ENCODE measurements at regions not wholly inside any gene's neighbourhood (a gene's known extent, or its start where the extent isn't known, plus 50 kb on each side); places are given as distances from the start of the nearest gene placed in this dataset.
"Not testable (repeated sequence)": the region's sequence is repeated elsewhere in the genome, so short reads cannot be mapped to it uniquely, and the experiment has no call there.

GRCh38 chr7:142642316-142642715, 107.0 kb upstream of the PRSS1 start:
- no peak for DNase-seq (ENCODE audit: low read depth in 1 of 2, low spot score in 1 of 2)
- H3K27ac ChIP-seq (replicated peaks): no peak overlapping the region
- peaks cover 11% of the 10 kb centered on the region for H3K27me3 ChIP-seq (ENCODE audit: insufficient read depth, poor library complexity, severe bottlenecking)
- TF ChIP-seq SPI1 (IDR thresholded peaks at IDR 0.05; ENCODE audit: borderline replicate concordance, low read depth) (peak; percentile 34; the same call in 1 of the 2 replicates), POLR2AphosphoS5 (IDR thresholded peaks at IDR 0.05; ENCODE audit: low read depth) (no peak)
- no peak overlapping the region for H3K4me3 ChIP-seq (replicated peaks; ENCODE audit: insufficient read depth, low read length)

- peaks cover 11% of the 10 kb centered on the region for H3K27me3 ChIP-seq (ENCODE audit: insufficient read depth, poor library complexity, severe bottlenecking)
- H3K27ac ChIP-seq (replicated peaks); H3K4me3 ChIP-seq (replicated peaks; ENCODE audit: insufficient read depth, low read length); DNase-seq (ENCODE audit: low read depth in 1 of 2, low spot score in 1 of 2): not testable (repeated sequence)
Observed at GRCh38 chr7:142641252-142641651, 108.0 kb upstream of the PRSS1 start.

- Histone ChIP-seq H3K27me3 (ENCODE audit: insufficient read depth, poor library complexity, severe bottlenecking) (no peaks in the 10 kb centered on the region), H3K27ac (replicated peaks) (no peak overlapping the region), H3K4me3 (replicated peaks; ENCODE audit: insufficient read depth, low read length) (no peak overlapping the region)
- no peak for DNase-seq (ENCODE audit: low read depth in 1 of 2, low spot score in 1 of 2)
- TF ChIP-seq POLR2AphosphoS5 (IDR thresholded peaks at IDR 0.05; ENCODE audit: low read depth): no peak
- TF ChIP-seq, protein P1, sequence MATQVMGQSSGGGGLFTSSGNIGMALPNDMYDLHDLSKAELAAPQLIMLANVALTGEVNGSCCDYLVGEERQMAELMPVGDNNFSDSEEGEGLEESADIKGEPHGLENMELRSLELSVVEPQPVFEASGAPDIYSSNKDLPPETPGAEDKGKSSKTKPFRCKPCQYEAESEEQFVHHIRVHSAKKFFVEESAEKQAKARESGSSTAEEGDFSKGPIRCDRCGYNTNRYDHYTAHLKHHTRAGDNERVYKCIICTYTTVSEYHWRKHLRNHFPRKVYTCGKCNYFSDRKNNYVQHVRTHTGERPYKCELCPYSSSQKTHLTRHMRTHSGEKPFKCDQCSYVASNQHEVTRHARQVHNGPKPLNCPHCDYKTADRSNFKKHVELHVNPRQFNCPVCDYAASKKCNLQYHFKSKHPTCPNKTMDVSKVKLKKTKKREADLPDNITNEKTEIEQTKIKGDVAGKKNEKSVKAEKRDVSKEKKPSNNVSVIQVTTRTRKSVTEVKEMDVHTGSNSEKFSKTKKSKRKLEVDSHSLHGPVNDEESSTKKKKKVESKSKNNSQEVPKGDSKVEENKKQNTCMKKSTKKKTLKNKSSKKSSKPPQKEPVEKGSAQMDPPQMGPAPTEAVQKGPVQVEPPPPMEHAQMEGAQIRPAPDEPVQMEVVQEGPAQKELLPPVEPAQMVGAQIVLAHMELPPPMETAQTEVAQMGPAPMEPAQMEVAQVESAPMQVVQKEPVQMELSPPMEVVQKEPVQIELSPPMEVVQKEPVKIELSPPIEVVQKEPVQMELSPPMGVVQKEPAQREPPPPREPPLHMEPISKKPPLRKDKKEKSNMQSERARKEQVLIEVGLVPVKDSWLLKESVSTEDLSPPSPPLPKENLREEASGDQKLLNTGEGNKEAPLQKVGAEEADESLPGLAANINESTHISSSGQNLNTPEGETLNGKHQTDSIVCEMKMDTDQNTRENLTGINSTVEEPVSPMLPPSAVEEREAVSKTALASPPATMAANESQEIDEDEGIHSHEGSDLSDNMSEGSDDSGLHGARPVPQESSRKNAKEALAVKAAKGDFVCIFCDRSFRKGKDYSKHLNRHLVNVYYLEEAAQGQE (IDR thresholded peaks at IDR 0.05; ENCODE audit: insufficient replicate concordance, low read depth): no peak
- TF ChIP-seq SPI1 (IDR thresholded peaks at IDR 0.05; ENCODE audit: borderline replicate concordance, low read depth): no peak
- TF ChIP-seq GABPA (IDR thresholded peaks at IDR 0.05; ENCODE audit: low read depth): no peak
Observed at GRCh38 chr7:142638581-142638980, 110.7 kb upstream of the PRSS1 start.

DNA sequence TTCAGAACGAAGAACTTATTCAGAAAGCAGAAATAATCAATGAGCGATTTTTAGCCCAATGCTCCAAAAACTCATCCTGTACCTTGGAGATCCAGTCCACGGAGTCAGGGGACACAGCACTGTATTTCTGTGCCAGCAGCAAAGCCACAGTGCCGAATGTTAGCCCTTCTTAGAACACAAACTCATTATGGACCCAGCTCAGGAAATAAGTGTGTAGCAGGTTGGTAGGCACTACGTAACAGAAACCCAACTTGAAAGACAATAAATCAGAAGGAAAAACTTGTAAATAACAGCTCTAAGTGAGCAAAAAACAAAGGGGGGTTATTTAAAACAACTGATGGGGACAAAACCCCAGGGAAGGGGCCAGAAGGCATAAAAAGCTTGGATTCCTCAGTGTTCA, 112.0 kb upstream of the PRSS1 start:
- TF ChIP-seq GABPA (IDR thresholded peaks at IDR 0.05; ENCODE audit: low read depth): no peak
- no peak for DNase-seq (ENCODE audit: low read depth in 1 of 2, low spot score in 1 of 2)
- Histone ChIP-seq H3K27me3 (ENCODE audit: insufficient read depth, poor library complexity, severe bottlenecking) (peaks cover 1% of the 10 kb centered on the region), H3K4me3 (replicated peaks; ENCODE audit: insufficient read depth, low read length) (no peak overlapping the region), H3K27ac (replicated peaks) (no peak overlapping the region)

DNA sequence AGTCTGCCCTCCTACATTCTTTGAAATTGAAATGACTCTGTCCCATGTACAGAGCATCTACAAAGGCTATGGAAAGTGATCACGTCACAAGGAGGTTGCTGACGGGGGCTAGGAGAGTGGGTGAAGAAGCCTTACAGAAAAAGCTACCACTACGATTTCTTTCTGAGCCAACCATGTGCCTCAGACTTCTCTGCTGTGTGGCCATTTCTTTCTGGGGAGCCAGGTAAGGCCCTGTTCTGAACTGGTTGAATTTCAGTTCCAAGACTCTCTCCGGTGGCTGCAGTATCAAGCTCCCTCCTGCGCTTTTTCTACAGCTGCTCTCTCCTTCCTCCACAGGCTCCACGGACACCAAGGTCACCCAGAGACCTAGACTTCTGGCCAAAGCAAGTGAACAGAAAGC, 112.5 kb upstream of the PRSS1 start:
- peaks cover 6% of the 10 kb centered on the region for H3K27me3 ChIP-seq (ENCODE audit: insufficient read depth, poor library complexity, severe bottlenecking)
- H3K27ac ChIP-seq (replicated peaks): no peak overlapping the region
- no peak overlapping the region for H3K4me3 ChIP-seq (replicated peaks; ENCODE audit: insufficient read depth, low read length)
- no peak for TF ChIP-seq SPI1 (IDR thresholded peaks at IDR 0.05; ENCODE audit: borderline replicate concordance, low read depth)
- no peak for TF ChIP-seq GABPA (IDR thresholded peaks at IDR 0.05; ENCODE audit: low read depth)
- TF ChIP-seq, protein P1 (IDR thresholded peaks at IDR 0.05; ENCODE audit: insufficient replicate concordance, low read depth): no peak
- no peak for TF ChIP-seq POLR2AphosphoS5 (IDR thresholded peaks at IDR 0.05; ENCODE audit: low read depth)
- TF ChIP-seq, protein P2, sequence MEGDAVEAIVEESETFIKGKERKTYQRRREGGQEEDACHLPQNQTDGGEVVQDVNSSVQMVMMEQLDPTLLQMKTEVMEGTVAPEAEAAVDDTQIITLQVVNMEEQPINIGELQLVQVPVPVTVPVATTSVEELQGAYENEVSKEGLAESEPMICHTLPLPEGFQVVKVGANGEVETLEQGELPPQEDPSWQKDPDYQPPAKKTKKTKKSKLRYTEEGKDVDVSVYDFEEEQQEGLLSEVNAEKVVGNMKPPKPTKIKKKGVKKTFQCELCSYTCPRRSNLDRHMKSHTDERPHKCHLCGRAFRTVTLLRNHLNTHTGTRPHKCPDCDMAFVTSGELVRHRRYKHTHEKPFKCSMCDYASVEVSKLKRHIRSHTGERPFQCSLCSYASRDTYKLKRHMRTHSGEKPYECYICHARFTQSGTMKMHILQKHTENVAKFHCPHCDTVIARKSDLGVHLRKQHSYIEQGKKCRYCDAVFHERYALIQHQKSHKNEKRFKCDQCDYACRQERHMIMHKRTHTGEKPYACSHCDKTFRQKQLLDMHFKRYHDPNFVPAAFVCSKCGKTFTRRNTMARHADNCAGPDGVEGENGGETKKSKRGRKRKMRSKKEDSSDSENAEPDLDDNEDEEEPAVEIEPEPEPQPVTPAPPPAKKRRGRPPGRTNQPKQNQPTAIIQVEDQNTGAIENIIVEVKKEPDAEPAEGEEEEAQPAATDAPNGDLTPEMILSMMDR (IDR thresholded peaks at IDR 0.05; ENCODE audit: insufficient read depth, low read length): no peak
- DNase-seq (ENCODE audit: low read depth in 1 of 2, low spot score in 1 of 2): no peak

- not testable (repeated sequence) for H3K4me3 ChIP-seq (replicated peaks; ENCODE audit: insufficient read depth, low read length); DNase-seq (ENCODE audit: low read depth in 1 of 2, low spot score in 1 of 2); H3K27ac ChIP-seq (replicated peaks); H3K27me3 ChIP-seq (ENCODE audit: insufficient read depth, poor library complexity, severe bottlenecking)
Observed at GRCh38 chr7:142636107-142636506, 113.2 kb upstream of the PRSS1 start.
